ENCODE measurements at regions not wholly inside any gene's neighbourhood (a gene's known extent, or its start where the extent isn't known, plus 50 kb on each side); places are given as distances from the start of the nearest gene placed in this dataset.
"Not testable (repeated sequence)": the region's sequence is repeated elsewhere in the genome, so short reads cannot be mapped to it uniquely, and the experiment has no call there.

DNA sequence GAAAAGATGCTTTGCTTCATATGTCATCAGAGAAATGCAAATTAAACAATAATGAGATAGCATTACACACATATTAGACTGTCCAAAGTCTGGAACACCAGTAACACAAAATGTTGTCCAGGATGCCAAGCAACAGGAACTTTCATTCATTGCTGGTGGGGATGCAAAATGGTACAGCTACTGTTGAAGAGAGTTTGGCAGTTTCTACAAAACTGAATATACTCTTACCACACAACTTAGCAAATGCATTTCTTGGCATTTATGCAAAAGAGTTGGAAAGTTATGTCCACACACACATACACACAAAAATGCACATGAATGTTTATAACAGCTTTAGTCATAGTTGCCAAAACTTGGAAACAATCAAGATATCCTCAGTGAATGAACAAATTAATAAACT is 195.2 kb upstream of the MME start:
- ATAC-seq = no peak
- Mint-ChIP-seq H3K36me3 (no peaks in the 10 kb centered on the region), H3K4me3 (no peak overlapping the region), H3K27me3 (peaks cover 0 to 2% (median 0%) of the 10 kb centered on the region in 5 donors), H3K27ac (no peak overlapping the region), H3K4me1 (no peaks in the 10 kb centered on the region), H3K9me3 (peaks cover 0 to 14% (median 7%) of the 10 kb centered on the region in 9 donors)
- POLR2A ChIA-PET = no interaction called here
- DNase-seq = no peak

GRCh38 chr3:154875142-154875541 is 205.0 kb upstream of the MME start:
- no peak overlapping the region for H3K27ac Mint-ChIP-seq
- DNase-seq (no peak), ATAC-seq (no peak)
- POLR2A ChIA-PET = no interaction called here
- H3K36me3 Mint-ChIP-seq = no peaks in the 10 kb centered on the region
- no peaks in the 10 kb centered on the region for H3K4me1 Mint-ChIP-seq
- peaks cover 0 to 27% (median 12%) of the 10 kb centered on the region in 9 donors for H3K9me3 Mint-ChIP-seq
- no peak overlapping the region for H3K4me3 Mint-ChIP-seq
- H3K27me3 Mint-ChIP-seq = peaks cover 0 to 10% (median 4%) of the 10 kb centered on the region in 5 donors

GRCh38 chr3:154872696-154873095 is 207.4 kb upstream of the MME start:
- no peaks in the 10 kb centered on the region for H3K4me1 Mint-ChIP-seq
- H3K36me3 Mint-ChIP-seq = no peaks in the 10 kb centered on the region
- no peak for ATAC-seq
- H3K27ac Mint-ChIP-seq = no peak overlapping the region
- no peak for DNase-seq
- H3K9me3 Mint-ChIP-seq = peaks cover 0 to 11% (median 3%) of the 10 kb centered on the region in 9 donors
- H3K4me3 Mint-ChIP-seq = no peak overlapping the region
- POLR2A ChIA-PET = no interaction called here
- peaks cover 0 to 10% (median 4%) of the 10 kb centered on the region in 5 donors for H3K27me3 Mint-ChIP-seq

DNA sequence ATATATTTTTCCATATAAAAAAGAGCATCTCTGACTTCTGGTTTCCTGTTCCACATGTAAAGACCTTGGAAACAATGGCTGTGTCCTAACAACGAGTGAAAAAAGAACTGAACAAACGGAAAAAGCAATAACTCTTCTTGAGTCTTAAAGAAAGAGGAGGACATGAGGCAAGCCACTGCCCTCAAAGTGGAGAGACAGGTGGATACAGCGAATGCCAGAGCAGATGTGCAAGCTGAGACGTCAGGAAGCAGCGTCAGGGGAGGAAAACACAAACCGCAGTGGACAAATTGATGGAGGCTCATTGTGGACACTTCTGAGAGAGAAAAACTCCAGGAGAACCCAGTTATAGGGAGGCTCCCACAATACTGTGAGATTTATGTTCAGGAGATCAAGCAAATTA is 208.0 kb upstream of the MME start:
- POLR2A ChIA-PET = no interaction called here
- Mint-ChIP-seq H3K4me1 (no peaks in the 10 kb centered on the region), H3K27me3 (peaks cover 0 to 10% (median 4%) of the 10 kb centered on the region in 5 donors), H3K9me3 (peaks cover 0 to 5% (median 3%) of the 10 kb centered on the region in 9 donors), H3K36me3 (no peaks in the 10 kb centered on the region), H3K27ac (no peak overlapping the region), H3K4me3 (no peak overlapping the region)
- ATAC-seq = no peak
- DNase-seq = no peak

GRCh38 chr3:154864947-154865346 is 215.2 kb upstream of the MME start:
- ATAC-seq = no peak
- no peak overlapping the region for H3K27ac Mint-ChIP-seq

GRCh38 chr3:154862265-154862664 is 217.9 kb upstream of the MME start:
- Mint-ChIP-seq H3K27ac (no peak overlapping the region), H3K9me3 (peaks cover 0 to 6% (median 0%) of the 10 kb centered on the region in 9 donors), H3K4me3 (no peak overlapping the region), H3K27me3 (no peaks in the 10 kb centered on the region), H3K4me1 (peaks cover 0 to 2% (median 0%) of the 10 kb centered on the region in 4 donors), H3K36me3 (no peaks in the 10 kb centered on the region)
- no peak for ATAC-seq
- DNase-seq = no peak
- POLR2A ChIA-PET = no interaction called here

More at GRCh38 chr3:154864947-154865346, 215.2 kb upstream of the MME start:
- H3K9me3 Mint-ChIP-seq = no peaks in the 10 kb centered on the region
- no peak overlapping the region for H3K4me3 Mint-ChIP-seq
- DNase-seq = no peak
- peaks cover 0 to 2% (median 0%) of the 10 kb centered on the region in 4 donors for H3K4me1 Mint-ChIP-seq
- no peaks in the 10 kb centered on the region for H3K27me3 Mint-ChIP-seq
- POLR2A ChIA-PET = no interaction called here
- H3K36me3 Mint-ChIP-seq = no peaks in the 10 kb centered on the region

DNA sequence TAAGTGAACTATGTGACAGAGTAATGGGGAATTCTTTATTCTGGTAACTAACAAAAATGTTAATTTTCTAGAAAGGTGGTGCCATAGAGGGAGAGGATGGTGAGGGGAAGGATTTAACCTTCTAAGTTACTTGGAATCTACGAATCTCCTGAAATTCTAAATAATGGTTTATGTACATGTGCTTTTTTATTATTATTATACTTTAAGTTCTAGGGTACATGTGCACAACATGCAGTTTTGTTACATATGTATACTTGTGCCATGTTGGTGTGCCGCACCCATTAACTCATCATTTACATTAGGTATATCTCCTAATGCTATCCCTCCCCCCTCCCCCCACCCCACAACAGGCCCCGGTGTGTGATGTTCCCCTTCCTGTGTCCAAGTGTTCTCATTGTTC is 227.1 kb upstream of the MME start:
- POLR2A ChIA-PET, DNase-seq, ATAC-seq, H3K4me3 Mint-ChIP-seq, H3K4me1 Mint-ChIP-seq, H3K27me3 Mint-ChIP-seq, H3K36me3 Mint-ChIP-seq, H3K27ac Mint-ChIP-seq: not testable (repeated sequence)
- peaks cover 0 to 15% (median 0%) of the 10 kb centered on the region in 9 donors for H3K9me3 Mint-ChIP-seq

DNA sequence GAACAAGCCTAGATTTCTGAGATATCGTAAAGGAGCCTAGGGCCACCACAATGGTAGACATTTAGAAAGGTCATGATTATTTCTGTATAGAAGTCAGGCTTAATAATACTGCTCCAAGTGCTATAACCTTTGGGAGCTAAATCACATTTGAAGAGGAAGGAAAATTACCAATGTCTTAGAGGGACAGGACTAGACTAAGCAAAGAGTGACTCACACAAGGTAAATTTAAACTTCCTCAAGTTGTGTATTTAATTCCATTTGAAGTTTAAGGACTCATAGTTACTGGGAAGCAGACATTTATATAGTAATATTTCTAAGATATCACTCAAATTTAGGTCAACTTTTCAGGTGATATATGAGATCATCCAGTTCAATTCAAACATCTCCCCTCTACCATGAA is 227.6 kb upstream of the MME start:
- no peak overlapping the region for H3K27ac Mint-ChIP-seq
- DNase-seq (no peak), ATAC-seq (no peak)
- no peaks in the 10 kb centered on the region for H3K27me3 Mint-ChIP-seq
- H3K4me1 Mint-ChIP-seq = no peaks in the 10 kb centered on the region
- POLR2A ChIA-PET = no interaction called here
- peaks cover 0 to 15% (median 0%) of the 10 kb centered on the region in 9 donors for H3K9me3 Mint-ChIP-seq
- H3K36me3 Mint-ChIP-seq = no peaks in the 10 kb centered on the region
- H3K4me3 Mint-ChIP-seq = no peak overlapping the region

GRCh38 chr3:154851644-154852043 is 228.5 kb upstream of the MME start:
- POLR2A ChIA-PET = no interaction called here
- Mint-ChIP-seq H3K9me3 (peaks cover 0 to 15% (median 0%) of the 10 kb centered on the region in 9 donors), H3K27me3 (no peaks in the 10 kb centered on the region), H3K27ac (no peak overlapping the region), H3K36me3 (no peaks in the 10 kb centered on the region), H3K4me3 (no peak overlapping the region), H3K4me1 (no peaks in the 10 kb centered on the region)
- ATAC-seq = no peak
- no peak for DNase-seq

- H3K4me1 Mint-ChIP-seq = no peaks in the 10 kb centered on the region
- POLR2A ChIA-PET = no interaction called here
- H3K27me3 Mint-ChIP-seq = no peaks in the 10 kb centered on the region
- H3K4me3 Mint-ChIP-seq = no peak overlapping the region
- DNase-seq (no peak), ATAC-seq (no peak)
- no peak overlapping the region for H3K27ac Mint-ChIP-seq
- H3K36me3 Mint-ChIP-seq = no peaks in the 10 kb centered on the region
- H3K9me3 Mint-ChIP-seq = peaks cover 0 to 15% (median 0%) of the 10 kb centered on the region in 9 donors
Measured at GRCh38 chr3:154850921-154851320, 229.2 kb upstream of the MME start.

DNA sequence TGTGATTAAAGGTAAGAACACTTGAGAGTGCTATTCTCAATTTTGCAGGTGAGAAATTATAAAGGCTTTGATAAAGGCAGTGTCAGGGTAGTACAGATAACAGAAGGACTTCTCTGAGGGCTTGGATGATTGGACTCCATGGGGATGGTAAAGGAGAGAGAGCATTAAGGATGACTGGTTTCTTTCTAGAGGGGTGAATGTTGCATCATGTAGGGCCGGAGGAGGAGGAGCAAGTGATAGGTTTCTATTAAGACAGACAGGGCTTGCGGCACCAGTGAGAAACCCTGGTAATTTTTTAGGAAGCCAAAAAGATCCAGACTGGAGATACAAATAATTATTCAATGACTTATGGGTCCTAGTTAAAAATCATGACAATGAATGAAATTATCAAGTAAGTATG is 230.7 kb upstream of the MME start:
- ATAC-seq = no peak
- H3K9me3 Mint-ChIP-seq = peaks cover 0 to 15% (median 0%) of the 10 kb centered on the region in 9 donors
- no peaks in the 10 kb centered on the region for H3K4me1 Mint-ChIP-seq
- no peak overlapping the region for H3K4me3 Mint-ChIP-seq
- no peak overlapping the region for H3K27ac Mint-ChIP-seq
- no peaks in the 10 kb centered on the region for H3K27me3 Mint-ChIP-seq
- H3K36me3 Mint-ChIP-seq = no peaks in the 10 kb centered on the region
- POLR2A ChIA-PET = no interaction called here
- no peak for DNase-seq

DNA sequence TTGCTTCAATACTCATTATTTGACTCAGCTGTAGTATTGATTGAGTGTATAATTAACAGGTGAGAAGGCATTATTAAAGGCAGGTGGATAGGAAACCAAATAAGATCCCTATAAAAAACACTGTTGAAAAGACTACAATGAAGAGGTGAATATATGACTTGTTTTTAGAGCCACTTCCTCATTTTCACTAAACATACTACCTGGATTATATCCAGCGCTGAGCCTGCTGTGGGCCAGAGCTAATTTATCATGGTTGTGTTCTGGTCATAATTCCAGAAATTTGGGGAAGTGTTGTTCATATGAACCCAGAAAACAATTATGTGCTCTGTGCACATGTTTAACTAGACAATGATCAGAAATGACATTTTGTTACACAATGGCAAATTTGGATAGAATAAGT is 235.3 kb upstream of the MME start:
- Mint-ChIP-seq H3K4me3 (no peak overlapping the region), H3K27me3 (no peaks in the 10 kb centered on the region), H3K36me3 (no peaks in the 10 kb centered on the region), H3K27ac (no peak overlapping the region), H3K4me1 (no peaks in the 10 kb centered on the region), H3K9me3 (peaks cover 0 to 15% (median 0%) of the 10 kb centered on the region in 9 donors)
- ATAC-seq (no peak), DNase-seq (no peak)
- POLR2A ChIA-PET = no interaction called here

GRCh38 chr3:154843647-154844046 is 236.5 kb upstream of the MME start:
- H3K36me3 Mint-ChIP-seq = no peaks in the 10 kb centered on the region
- ATAC-seq = no peak
- H3K27ac Mint-ChIP-seq = no peak overlapping the region
- DNase-seq = no peak
- peaks cover 0 to 1% (median 0%) of the 10 kb centered on the region in 5 donors for H3K27me3 Mint-ChIP-seq
- POLR2A ChIA-PET = no interaction called here
- H3K4me1 Mint-ChIP-seq = no peaks in the 10 kb centered on the region
- peaks cover 0 to 3% (median 0%) of the 10 kb centered on the region in 9 donors for H3K9me3 Mint-ChIP-seq
- H3K4me3 Mint-ChIP-seq = no peak overlapping the region

DNA sequence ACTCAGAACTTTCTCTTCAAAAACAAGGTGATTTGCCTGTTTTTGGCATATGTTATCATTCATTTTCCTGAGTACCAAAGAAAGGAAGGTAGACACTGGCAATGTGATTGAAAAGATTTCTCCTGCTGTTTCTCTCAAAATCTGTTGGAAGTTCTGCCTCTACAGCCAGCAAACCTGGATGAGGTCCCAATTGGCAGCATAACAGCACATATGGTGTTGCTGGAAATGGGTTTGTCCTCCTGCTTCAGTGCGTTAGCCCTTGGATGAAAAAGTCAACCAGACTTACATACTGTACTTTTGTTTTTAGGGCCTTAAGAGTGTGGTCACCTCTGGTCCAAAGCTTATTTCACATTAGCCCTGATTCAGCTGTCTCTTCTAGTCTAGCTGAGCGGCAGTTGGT is 237.6 kb upstream of the MME start:
- Mint-ChIP-seq H3K36me3 (no peaks in the 10 kb centered on the region), H3K27me3 (peaks cover 0 to 1% (median 0%) of the 10 kb centered on the region in 5 donors), H3K4me1 (no peaks in the 10 kb centered on the region), H3K4me3 (no peak overlapping the region), H3K27ac (no peak overlapping the region), H3K9me3 (no peaks in the 10 kb centered on the region)
- POLR2A ChIA-PET = no interaction called here
- DNase-seq = no peak
- ATAC-seq = no peak

All from naive thymus-derived CD8-positive, alpha-beta T cell (primary cell).